C4-2B (cell line): ENCODE measurements at regions not wholly inside any gene's neighbourhood (a gene's known extent, or its start where the extent isn't known, plus 50 kb on each side); places are given as distances from the start of the nearest gene placed in this dataset.

Experiments used
- H3K27ac ChIP-seq: fragments of 450-650 bp; 2 replicates; pipeline ENCODE4 v1.5.1; 2017
- CTCF ChIP-seq: fragments of 450-650 bp; conservative IDR thresholded peaks from 2 replicates; pipeline ENCODE4 v1.5.1; 2017; ENCODE audit warnings: mild to moderate bottlenecking
- ZFX ChIP-seq: fragments of 450-650 bp; IDR thresholded peaks from 2 replicates; pipeline ENCODE4 v1.6.1; 2017

GRCh38 chr5:167629634-167630033, 661.8 kb upstream of the WWC1 start:
- TF ChIP-seq CTCF (no peak), ZFX (no peak)
- no peak overlapping the region for H3K27ac ChIP-seq

GRCh38 chr5:167631191-167631590, 660.3 kb upstream of the WWC1 start:
- no peak overlapping the region for H3K27ac ChIP-seq
- TF ChIP-seq CTCF (no peak), ZFX (no peak)

- H3K27ac ChIP-seq: no peak overlapping the region
Measured at GRCh38 chr5:167633114-167633513, 658.3 kb upstream of the WWC1 start.

GRCh38 chr5:167633931-167634341, 657.5 kb upstream of the WWC1 start:
- no peak for TF ChIP-seq CTCF
- no peak overlapping the region for H3K27ac ChIP-seq

More at GRCh38 chr5:167633114-167633513, 658.3 kb upstream of the WWC1 start:
- no peak for TF ChIP-seq ZFX
- no peak for TF ChIP-seq CTCF

- no peak for TF ChIP-seq CTCF
- TF ChIP-seq ZFX: no peak
- H3K27ac ChIP-seq: no peak overlapping the region
Measured at GRCh38 chr5:167634432-167634831, 657.0 kb upstream of the WWC1 start.

GRCh38 chr5:167638816-167639215, 652.6 kb upstream of the WWC1 start:
- TF ChIP-seq CTCF: no peak
- no peak for TF ChIP-seq ZFX
- H3K27ac ChIP-seq: no peak overlapping the region

- no peak overlapping the region for H3K27ac ChIP-seq
- TF ChIP-seq ZFX: no peak
- no peak for TF ChIP-seq CTCF
Measured at GRCh38 chr5:167639273-167639672, 652.2 kb upstream of the WWC1 start.
